PC-9 (cell line): ENCODE measurements at regions not wholly inside any gene's neighbourhood (a gene's known extent, or its start where the extent isn't known, plus 50 kb on each side); places are given as distances from the start of the nearest gene placed in this dataset.

Experiments used
- BruUV-seq: library from RNA; stranded (reverse); fragments of 400-500 nt; replicated peaks from 2 replicates; lab custom pipeline; 2021; lab: Mats Ljungman, UMichigan
- CTCF ChIA-PET: fragments of 300-600 bp; sonication (Branson Sonifier 250); formaldehyde crosslinking; loops from one replicate; lab custom pipeline; 2022; ENCODE audit warnings: antibody characterized with exemption; lab: Charles Lee
- POLR2A ChIA-PET: fragments of 300-600 bp; sonication (Branson Sonifier 250); formaldehyde crosslinking; loops from one replicate; lab custom pipeline; 2022; ENCODE audit warnings: antibody characterized with exemption; ENCODE audit not compliant: unreplicated experiment; lab: Charles Lee
- DNase-seq, 2 experiments: peaks; one replicate each; pipeline versions ENCODE4 v3.0.0 to v3.0.0-alpha.2; 2015 to 2022; ENCODE audit warnings: mixed read lengths in 1 of 2
- H2AFZ ChIP-seq: fragments of 200-600 bp; sonication (generic); 2 replicates; pipeline ENCODE4 v1.8.1; 2017; ENCODE audit warnings: antibody characterized with exemption
- H3F3A ChIP-seq: fragments of 200-600 bp; sonication (generic); 2 replicates; pipeline ENCODE4 v1.8.1; 2017; ENCODE audit warnings: antibody characterized with exemption, mild to moderate bottlenecking, low read depth; ENCODE audit not compliant: insufficient read depth
- H3K27ac ChIP-seq: fragments of 200-600 bp; sonication (generic); 2 replicates; pipeline ENCODE4 v1.6.1; 2016; ENCODE audit warnings: mixed run types
- H3K27me3 ChIP-seq: fragments of 200-600 bp; sonication (generic); 2 replicates; pipeline ENCODE4 v1.6.1; 2016; ENCODE audit warnings: low read depth, mixed run types; ENCODE audit not compliant: insufficient read depth
- H3K36me3 ChIP-seq: fragments of 200-600 bp; sonication (generic); 2 replicates; pipeline ENCODE4 v1.6.1; 2016; ENCODE audit warnings: low read depth, mixed run types
- H3K4me1 ChIP-seq: fragments of 200-600 bp; sonication (generic); replicated peaks from 2 replicates; pipeline ENCODE4 v1.6.1; 2016; ENCODE audit warnings: mixed run types; ENCODE audit not compliant: insufficient read depth
- H3K4me2 ChIP-seq: fragments of 200-600 bp; sonication (generic); 2 replicates; pipeline ENCODE4 v1.6.1; 2017; ENCODE audit warnings: mixed run types
- H3K4me3 ChIP-seq: fragments of 200-600 bp; sonication (generic); 2 replicates; pipeline ENCODE4 v1.6.1; 2016; ENCODE audit warnings: mixed run types
- H3K79me2 ChIP-seq: fragments of 200-600 bp; sonication (generic); 2 replicates; pipeline ENCODE4 v1.6.1; 2017; ENCODE audit warnings: low read depth, mixed run types
- H3K9me2 ChIP-seq: fragments of 200-600 bp; sonication (generic); 2 replicates; pipeline ENCODE4 v1.8.1; 2017; ENCODE audit warnings: mild to moderate bottlenecking; ENCODE audit not compliant: insufficient read depth
- H3K9me3 ChIP-seq: fragments of 200-600 bp; sonication (generic); 2 replicates; pipeline ENCODE4 v1.8.1; 2016; ENCODE audit warnings: low read depth; ENCODE audit not compliant: insufficient read depth
- H4K20me1 ChIP-seq: fragments of 200-600 bp; sonication (generic); 2 replicates; pipeline ENCODE4 v1.8.1; 2017; ENCODE audit not compliant: insufficient read depth
- CTCF ChIP-seq: fragments of 200-600 bp; sonication (generic); conservative IDR thresholded peaks from 2 replicates; pipeline ENCODE4 v1.6.1; 2017; ENCODE audit warnings: mixed run types, antibody characterized with exemption, mild to moderate bottlenecking, moderate library complexity
- EZH2 ChIP-seq: fragments of 200-600 bp; sonication (generic); IDR thresholded peaks from 2 replicates; pipeline ENCODE4 v1.8.0; 2017; ENCODE audit warnings: antibody characterized with exemption, low read depth
- intact Hi-C: fragments of 100-400 bp; cut with micrococcal nuclease; formaldehyde crosslinking; loops from one replicate; pipeline ENCODE4 v1.10.0; 2022; ENCODE audit not compliant: unreplicated experiment

- Histone ChIP-seq H3K4me2 (no peak overlapping the region), H2AFZ (no peak overlapping the region), H3K79me2 (no peaks in the 10 kb centered on the region), H3K4me1 (no peaks in the 10 kb centered on the region), H3F3A (no peaks in the 10 kb centered on the region), H3K36me3 (no peaks in the 10 kb centered on the region), H3K4me3 (no peak overlapping the region), H3K9me2 (no peaks in the 10 kb centered on the region; the same call in 1 of the 2 replicates), H3K27me3 (no peaks in the 10 kb centered on the region), H4K20me1 (no peaks in the 10 kb centered on the region), H3K9me3 (no peaks in the 10 kb centered on the region), H3K27ac (no peak overlapping the region)
- ChIA-PET CTCF (interaction anchor here (0.6 kb wide), 1 partner anchor 20 kb away, joined by 4 read pairs; no protein-coding TSS in a partner anchor), POLR2A (no interaction called here)
- DNase-seq = no peak
- intact Hi-C loops = no loop called here
- no TSS peak for BruUV-seq
- TF ChIP-seq CTCF (no peak), EZH2 (no peak)
Measured at GRCh38 chr5:103780794-103781193, 218.2 kb upstream of the NUDT12 start.

GRCh38 chr5:103774721-103775120, 212.1 kb upstream of the NUDT12 start:
- Histone ChIP-seq H3K79me2 (no peaks in the 10 kb centered on the region), H2AFZ (no peak overlapping the region)
- CTCF ChIA-PET = no interaction called here

GRCh38 chr5:103772248-103772647, 209.7 kb upstream of the NUDT12 start:
- CTCF ChIA-PET = no interaction called here
- POLR2A ChIA-PET = no interaction called here
- intact Hi-C loops = no loop called here

More at GRCh38 chr5:103774721-103775120, 212.1 kb upstream of the NUDT12 start:
- TF ChIP-seq EZH2 (no peak), CTCF (no peak)
- Histone ChIP-seq H3K36me3 (no peaks in the 10 kb centered on the region), H3K4me3 (no peak overlapping the region), H3K4me1 (no peaks in the 10 kb centered on the region), H3K4me2 (no peak overlapping the region), H4K20me1 (no peaks in the 10 kb centered on the region), H3K27me3 (no peaks in the 10 kb centered on the region), H3K27ac (no peak overlapping the region), H3F3A (no peaks in the 10 kb centered on the region), H3K9me3 (no peaks in the 10 kb centered on the region), H3K9me2 (no peaks in the 10 kb centered on the region)
- POLR2A ChIA-PET = no interaction called here
- no TSS peak for BruUV-seq
- DNase-seq = no peak
- intact Hi-C loops = no loop called here

More at GRCh38 chr5:103772248-103772647, 209.7 kb upstream of the NUDT12 start:
- Histone ChIP-seq H3F3A (no peaks in the 10 kb centered on the region), H3K36me3 (no peaks in the 10 kb centered on the region), H4K20me1 (no peaks in the 10 kb centered on the region), H2AFZ (no peak overlapping the region), H3K4me3 (no peak overlapping the region), H3K79me2 (no peaks in the 10 kb centered on the region), H3K9me2 (no peaks in the 10 kb centered on the region), H3K4me1 (no peaks in the 10 kb centered on the region), H3K27me3 (no peaks in the 10 kb centered on the region), H3K9me3 (no peaks in the 10 kb centered on the region), H3K27ac (no peak overlapping the region), H3K4me2 (no peak overlapping the region)
- no peak for DNase-seq
- TF ChIP-seq CTCF = no peak
- no peak for TF ChIP-seq EZH2
- no TSS peak for BruUV-seq
